ENCODE measurements at regions not wholly inside any gene's neighbourhood (a gene's known extent, or its start where the extent isn't known, plus 50 kb on each side); places are given as distances from the start of the nearest gene placed in this dataset.

GRCh38 chr16:73703891-73704290 is 592.7 kb upstream of the PSMD7 start:
- H3K36me3 ChIP-seq (ENCODE audit: control insufficient read depth, insufficient read depth, low read length), result no peaks in the 10 kb centered on the region
- H3K9me3 ChIP-seq (ENCODE audit: control insufficient read depth, low read length), result no peaks in the 10 kb centered on the region
- H3K4me3 ChIP-seq (ENCODE audit: extremely low read depth, insufficient read depth, low read length, poor library complexity, severe bottlenecking), result no peak overlapping the region
- H3K4me1 ChIP-seq (ENCODE audit: control insufficient read depth, insufficient read depth, low read length, poor library complexity, severe bottlenecking), result no peaks in the 10 kb centered on the region
- H3K27ac ChIP-seq (ENCODE audit: low read depth, low read length, severe bottlenecking), result no peak overlapping the region
- 91 to 92% methylated on average over 4 to 5 of the region's 6 CpGs for WGBS, 2 experiments (ENCODE audit: insufficient coverage in 2 of 2)

- no peak overlapping the region for H3K27ac ChIP-seq (ENCODE audit: low read depth, low read length, severe bottlenecking)
- H3K9me3 ChIP-seq (ENCODE audit: control insufficient read depth, low read length), result no peaks in the 10 kb centered on the region
- no peaks in the 10 kb centered on the region for H3K4me1 ChIP-seq (ENCODE audit: control insufficient read depth, insufficient read depth, low read length, poor library complexity, severe bottlenecking)
- H3K36me3 ChIP-seq (ENCODE audit: control insufficient read depth, insufficient read depth, low read length), result no peaks in the 10 kb centered on the region
- no peak overlapping the region for H3K4me3 ChIP-seq (ENCODE audit: extremely low read depth, insufficient read depth, low read length, poor library complexity, severe bottlenecking)
Observed at GRCh38 chr16:73697336-73697735, 599.3 kb upstream of the PSMD7 start.

GRCh38 chr16:73692861-73693260 is 603.8 kb upstream of the PSMD7 start:
- 93 to 94% methylated on average over 2 of the region's 3 CpGs for WGBS, 2 experiments (ENCODE audit: insufficient coverage in 2 of 2)
- Histone ChIP-seq H3K4me3 (ENCODE audit: extremely low read depth, insufficient read depth, low read length, poor library complexity, severe bottlenecking) (no peak overlapping the region), H3K27ac (ENCODE audit: low read depth, low read length, severe bottlenecking) (no peak overlapping the region), H3K36me3 (ENCODE audit: control insufficient read depth, insufficient read depth, low read length) (no peaks in the 10 kb centered on the region), H3K4me1 (ENCODE audit: control insufficient read depth, insufficient read depth, low read length, poor library complexity, severe bottlenecking) (no peaks in the 10 kb centered on the region), H3K9me3 (ENCODE audit: control insufficient read depth, low read length) (no peaks in the 10 kb centered on the region)

- Histone ChIP-seq H3K9me3 (ENCODE audit: control insufficient read depth, low read length) (no peaks in the 10 kb centered on the region), H3K36me3 (ENCODE audit: control insufficient read depth, insufficient read depth, low read length) (no peaks in the 10 kb centered on the region), H3K4me3 (ENCODE audit: extremely low read depth, insufficient read depth, low read length, poor library complexity, severe bottlenecking) (no peak overlapping the region), H3K4me1 (ENCODE audit: control insufficient read depth, insufficient read depth, low read length, poor library complexity, severe bottlenecking) (no peaks in the 10 kb centered on the region), H3K27ac (ENCODE audit: low read depth, low read length, severe bottlenecking) (no peak overlapping the region)
- 80% methylated on average over 1 of the region's 2 CpGs; no CpG with 5 or more reads in 1 of the 2 experiments for WGBS, 2 experiments (ENCODE audit: insufficient coverage in 2 of 2)
Observed at GRCh38 chr16:73683804-73684203, 612.8 kb upstream of the PSMD7 start.

GRCh38 chr16:73672135-73672534 is 624.2 kb upstream of the ZFHX3 start:
- Histone ChIP-seq H3K9me3 (ENCODE audit: control insufficient read depth, low read length) (no peaks in the 10 kb centered on the region), H3K36me3 (ENCODE audit: control insufficient read depth, insufficient read depth, low read length) (no peaks in the 10 kb centered on the region), H3K27ac (ENCODE audit: low read depth, low read length, severe bottlenecking) (no peak overlapping the region), H3K4me1 (ENCODE audit: control insufficient read depth, insufficient read depth, low read length, poor library complexity, severe bottlenecking) (no peaks in the 10 kb centered on the region), H3K4me3 (ENCODE audit: extremely low read depth, insufficient read depth, low read length, poor library complexity, severe bottlenecking) (no peak overlapping the region)
- WGBS, 2 experiments (ENCODE audit: insufficient coverage in 2 of 2), result 82 to 86% methylated on average over 1 to 2 of the region's 3 CpGs

- H3K4me3 ChIP-seq (ENCODE audit: extremely low read depth, insufficient read depth, low read length, poor library complexity, severe bottlenecking), result no peak overlapping the region
- H3K36me3 ChIP-seq (ENCODE audit: control insufficient read depth, insufficient read depth, low read length), result no peaks in the 10 kb centered on the region
- 68 to 70% methylated on average over 4 to 7 of the region's 11 CpGs for WGBS, 2 experiments (ENCODE audit: insufficient coverage in 2 of 2)
- H3K9me3 ChIP-seq (ENCODE audit: control insufficient read depth, low read length), result no peaks in the 10 kb centered on the region
- H3K4me1 ChIP-seq (ENCODE audit: control insufficient read depth, insufficient read depth, low read length, poor library complexity, severe bottlenecking), result no peaks in the 10 kb centered on the region
- H3K27ac ChIP-seq (ENCODE audit: low read depth, low read length, severe bottlenecking), result no peak overlapping the region
Observed at GRCh38 chr16:73670836-73671820, 623.2 kb upstream of the ZFHX3 start.

GRCh38 chr16:73669535-73670274 is 621.8 kb upstream of the ZFHX3 start:
- no peaks in the 10 kb centered on the region for H3K9me3 ChIP-seq (ENCODE audit: control insufficient read depth, low read length)
- no peaks in the 10 kb centered on the region for H3K36me3 ChIP-seq (ENCODE audit: control insufficient read depth, insufficient read depth, low read length)
- H3K4me3 ChIP-seq (ENCODE audit: extremely low read depth, insufficient read depth, low read length, poor library complexity, severe bottlenecking), result no peak overlapping the region
- WGBS, 2 experiments (ENCODE audit: insufficient coverage in 2 of 2), result 90% methylated on average over 2 of the region's 4 CpGs; no CpG with 5 or more reads in 1 of the 2 experiments
- H3K4me1 ChIP-seq (ENCODE audit: control insufficient read depth, insufficient read depth, low read length, poor library complexity, severe bottlenecking), result no peaks in the 10 kb centered on the region
- no peak overlapping the region for H3K27ac ChIP-seq (ENCODE audit: low read depth, low read length, severe bottlenecking)

GRCh38 chr16:73663720-73664119 is 615.8 kb upstream of the ZFHX3 start:
- no peaks in the 10 kb centered on the region for H3K36me3 ChIP-seq (ENCODE audit: control insufficient read depth, insufficient read depth, low read length)
- no peak overlapping the region for H3K4me3 ChIP-seq (ENCODE audit: extremely low read depth, insufficient read depth, low read length, poor library complexity, severe bottlenecking)
- WGBS, 2 experiments (ENCODE audit: insufficient coverage in 2 of 2), result no CpG with 5 or more reads among the region's 2 CpGs

GRCh38 chr16:73636196-73636595 is 588.3 kb upstream of the ZFHX3 start:
- Histone ChIP-seq H3K4me1 (ENCODE audit: control insufficient read depth, insufficient read depth, low read length, poor library complexity, severe bottlenecking) (no peaks in the 10 kb centered on the region), H3K4me3 (ENCODE audit: extremely low read depth, insufficient read depth, low read length, poor library complexity, severe bottlenecking) (no peak overlapping the region)
- no CpG with 5 or more reads among the region's 2 CpGs for whole genome bisulfite sequencing, 2 experiments (ENCODE audit: insufficient coverage in 2 of 2)

More at GRCh38 chr16:73663720-73664119, 615.8 kb upstream of the ZFHX3 start:
- Histone ChIP-seq H3K4me1 (ENCODE audit: control insufficient read depth, insufficient read depth, low read length, poor library complexity, severe bottlenecking) (no peaks in the 10 kb centered on the region), H3K9me3 (ENCODE audit: control insufficient read depth, low read length) (no peaks in the 10 kb centered on the region), H3K27ac (ENCODE audit: low read depth, low read length, severe bottlenecking) (no peak overlapping the region)

GRCh38 chr16:73629011-73629410 is 581.1 kb upstream of the ZFHX3 start:
- Histone ChIP-seq H3K9me3 (ENCODE audit: control insufficient read depth, low read length) (no peaks in the 10 kb centered on the region), H3K36me3 (ENCODE audit: control insufficient read depth, insufficient read depth, low read length) (no peaks in the 10 kb centered on the region), H3K27ac (ENCODE audit: low read depth, low read length, severe bottlenecking) (no peak overlapping the region), H3K4me1 (ENCODE audit: control insufficient read depth, insufficient read depth, low read length, poor library complexity, severe bottlenecking) (no peaks in the 10 kb centered on the region), H3K4me3 (ENCODE audit: extremely low read depth, insufficient read depth, low read length, poor library complexity, severe bottlenecking) (no peak overlapping the region)
- 92 to 94% methylated on average over 4 to 7 of the region's 8 CpGs for WGBS, 2 experiments (ENCODE audit: insufficient coverage in 2 of 2)

More at GRCh38 chr16:73636196-73636595, 588.3 kb upstream of the ZFHX3 start:
- Histone ChIP-seq H3K27ac (ENCODE audit: low read depth, low read length, severe bottlenecking) (no peak overlapping the region), H3K36me3 (ENCODE audit: control insufficient read depth, insufficient read depth, low read length) (no peaks in the 10 kb centered on the region), H3K9me3 (ENCODE audit: control insufficient read depth, low read length) (no peaks in the 10 kb centered on the region)
